CD4-positive, alpha-beta T cell treated with Interleukin-10 for 1 hour (primary cell): ENCODE measurements at regions not wholly inside any gene's neighbourhood (a gene's known extent, or its start where the extent isn't known, plus 50 kb on each side); places are given as distances from the start of the nearest gene placed in this dataset.

ENCODE experiments used
- DNase-seq: peaks from one replicate; pipeline ENCODE4 v3.0.0-alpha.2; 2020

DNA sequence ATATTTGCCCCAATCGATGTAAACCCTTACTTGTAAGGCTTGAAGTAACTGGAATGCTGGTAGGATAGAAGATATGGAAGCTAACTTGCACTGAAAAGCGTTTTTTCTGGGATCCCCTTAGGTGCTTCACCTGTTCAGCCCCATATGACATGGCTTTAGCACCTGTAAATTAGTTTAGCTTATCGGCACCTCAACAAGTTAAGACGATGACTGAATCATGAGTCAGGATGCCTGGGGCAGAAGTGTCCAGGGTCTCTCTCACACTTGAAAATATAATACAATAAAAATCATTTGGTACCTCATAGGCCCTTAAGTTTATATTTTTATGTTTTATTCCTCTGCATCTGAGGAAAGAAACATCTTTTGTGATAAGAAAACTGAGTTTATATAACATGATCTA is 409.2 kb upstream of the LRRC4C start:
- no peak for DNase-seq

- DNase-seq, result no peak
Observed at GRCh38 chr11:41872426-41872825, 413.0 kb upstream of the LRRC4C start.

DNA sequence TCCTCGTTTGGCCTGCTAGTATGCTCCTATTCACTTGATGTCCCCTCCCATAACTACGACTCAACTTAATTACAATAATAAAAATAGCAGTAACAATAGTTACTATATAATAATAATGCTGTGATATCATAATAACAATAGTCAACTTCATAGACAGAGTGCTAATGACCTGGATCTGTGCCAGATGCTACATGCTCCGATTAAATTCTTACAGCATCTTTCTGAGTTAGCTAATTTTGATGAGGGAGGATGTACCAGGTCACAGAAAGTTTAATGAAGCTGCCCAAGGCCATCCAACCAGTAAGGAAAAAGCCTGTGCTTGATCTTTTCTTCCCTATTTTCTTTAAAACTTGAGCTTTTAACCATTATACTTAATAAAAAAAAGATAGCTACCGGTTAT is 413.4 kb upstream of the LRRC4C start:
- DNase-seq, result no peak

- DNase-seq, result no peak
Observed at GRCh38 chr11:41878095-41878494, 418.6 kb upstream of the LRRC4C start.

- no peak for DNase-seq
Observed at GRCh38 chr11:41879214-41879613, 419.8 kb upstream of the LRRC4C start.

DNA sequence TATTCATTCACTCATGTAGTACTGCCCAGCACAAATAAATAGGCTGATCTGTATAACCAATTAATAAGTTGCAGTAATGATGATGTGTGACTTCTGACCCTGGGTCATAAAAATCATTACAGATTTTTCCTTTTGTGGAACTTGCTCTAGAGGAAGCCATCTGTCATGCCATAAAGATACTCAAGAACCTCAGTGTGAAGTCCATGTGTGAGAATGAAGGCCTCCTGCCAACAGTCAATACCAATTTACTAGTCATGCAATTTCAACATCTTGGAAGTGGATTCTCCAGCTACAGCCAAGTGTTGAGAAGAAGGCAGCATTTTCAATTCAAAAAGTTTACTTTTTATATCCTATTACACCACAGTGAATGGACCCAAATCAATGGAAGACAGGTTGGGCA is 435.6 kb upstream of the LRRC4C start:
- DNase-seq, result no peak

GRCh38 chr11:41897991-41898390 is 438.5 kb upstream of the LRRC4C start:
- DNase-seq, result no peak

DNA sequence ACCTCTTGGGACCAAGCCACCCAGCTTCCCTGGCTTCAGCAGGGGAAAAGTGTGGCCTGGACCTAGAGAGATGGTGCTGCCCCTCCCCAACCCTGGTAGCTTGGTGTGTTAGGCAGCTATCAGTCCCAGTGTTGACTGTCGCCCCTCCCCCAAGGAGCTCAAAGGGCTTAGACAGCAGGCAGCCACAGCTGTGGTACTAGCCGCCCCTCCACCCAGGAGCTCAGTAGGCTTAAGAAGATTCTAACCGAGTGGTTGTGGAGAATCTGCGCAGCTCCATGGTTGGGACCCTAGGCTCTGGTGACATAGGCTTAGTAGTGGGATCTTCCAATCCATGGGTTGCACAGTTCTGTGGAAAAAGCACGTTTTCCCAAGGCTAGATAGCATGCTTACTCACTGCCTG is 458.4 kb upstream of the LRRC4C start:
- DNase-seq, result no peak

DNA sequence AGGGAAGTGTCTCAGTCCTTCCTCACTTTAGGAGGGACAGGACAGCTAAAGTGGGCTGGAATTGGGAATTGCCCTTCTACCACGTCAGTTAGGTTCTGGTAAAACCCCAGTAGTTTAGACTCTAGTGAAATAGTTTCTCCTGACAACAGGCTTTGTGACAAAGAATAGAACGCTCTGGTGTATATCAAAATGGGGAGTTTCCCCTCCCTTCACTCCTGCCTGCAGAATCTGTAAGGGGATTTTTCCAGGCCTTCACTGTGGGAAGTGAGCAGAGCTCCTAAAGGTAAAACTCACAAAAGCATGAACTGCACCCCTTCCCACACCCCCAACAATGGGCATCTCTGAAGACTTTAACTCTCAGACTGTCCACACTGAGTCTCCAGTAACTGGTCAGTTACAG is 460.9 kb upstream of the LRRC4C start:
- no peak for DNase-seq

DNA sequence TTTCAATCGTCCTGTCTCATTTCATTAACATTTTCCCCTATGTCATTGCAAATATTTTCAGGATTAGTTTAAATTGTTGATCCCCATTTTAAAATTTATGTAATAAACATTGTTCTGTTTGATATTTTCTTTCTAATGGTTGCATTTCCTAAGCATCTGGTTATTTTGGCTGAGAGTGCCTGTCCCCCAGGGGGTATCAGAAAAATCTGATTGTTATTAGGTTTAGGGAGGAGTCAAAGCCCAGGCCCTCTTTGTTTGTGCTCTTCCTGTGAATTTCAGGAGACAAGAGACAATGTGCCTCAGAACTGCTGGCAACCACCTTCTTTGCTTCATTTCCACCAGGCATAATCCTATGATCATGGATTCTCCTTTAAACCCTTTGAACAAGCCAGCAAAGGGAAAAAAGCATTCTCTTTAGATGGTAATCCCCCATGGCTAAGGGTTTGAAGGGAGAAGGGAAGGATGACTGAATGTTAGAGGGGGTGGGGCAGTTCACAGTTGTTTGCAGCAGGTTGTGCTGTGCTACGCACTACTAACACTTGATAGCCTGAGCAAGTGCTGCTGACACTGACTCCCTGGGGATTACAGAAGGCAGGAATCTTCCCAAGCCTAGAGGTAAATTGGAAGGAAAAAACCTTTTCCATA is 462.4 kb upstream of the LRRC4C start:
- DNase-seq, result no peak

DNA sequence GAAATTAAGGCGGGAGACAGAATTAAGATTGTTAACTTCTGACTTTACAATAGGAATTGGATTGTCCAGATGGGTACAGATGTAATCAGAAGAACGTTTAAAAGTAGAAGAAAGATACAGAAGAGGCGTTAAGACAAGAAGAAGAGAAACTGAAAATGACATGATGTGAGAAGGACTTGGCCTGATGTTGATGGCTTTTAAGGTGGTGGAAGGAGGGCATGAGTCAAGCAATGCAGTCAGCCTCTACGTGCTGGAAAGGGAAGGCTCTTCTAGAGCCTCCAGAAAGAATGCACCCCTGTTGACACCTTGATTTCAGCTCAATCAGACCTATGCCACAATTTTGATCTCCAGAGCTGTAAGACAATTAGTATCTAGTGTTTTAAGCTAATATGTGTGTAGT is 466.9 kb upstream of the LRRC4C start:
- no peak for DNase-seq

DNA sequence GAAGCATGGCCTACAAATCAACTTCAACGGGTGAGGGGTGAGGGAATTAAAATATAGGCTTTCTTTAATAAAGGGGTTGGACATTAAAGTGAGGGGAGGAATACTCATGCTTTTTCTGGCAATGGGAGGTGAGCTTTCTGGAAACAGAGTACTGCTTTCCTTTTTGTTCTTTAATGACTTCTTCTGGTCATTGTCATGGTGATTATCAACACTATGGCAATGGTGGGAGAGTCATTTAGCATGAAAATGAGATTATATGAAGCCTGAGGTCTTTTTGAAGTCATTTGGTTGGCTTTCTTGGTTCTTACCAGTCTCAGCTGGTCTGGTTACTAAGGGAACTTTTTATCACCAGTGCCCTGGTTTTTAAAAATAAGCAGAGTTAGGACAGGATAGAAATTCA is 475.8 kb upstream of the LRRC4C start:
- DNase-seq, result no peak

GRCh38 chr11:41935795-41936194 is 476.3 kb upstream of the LRRC4C start:
- no peak for DNase-seq

DNA sequence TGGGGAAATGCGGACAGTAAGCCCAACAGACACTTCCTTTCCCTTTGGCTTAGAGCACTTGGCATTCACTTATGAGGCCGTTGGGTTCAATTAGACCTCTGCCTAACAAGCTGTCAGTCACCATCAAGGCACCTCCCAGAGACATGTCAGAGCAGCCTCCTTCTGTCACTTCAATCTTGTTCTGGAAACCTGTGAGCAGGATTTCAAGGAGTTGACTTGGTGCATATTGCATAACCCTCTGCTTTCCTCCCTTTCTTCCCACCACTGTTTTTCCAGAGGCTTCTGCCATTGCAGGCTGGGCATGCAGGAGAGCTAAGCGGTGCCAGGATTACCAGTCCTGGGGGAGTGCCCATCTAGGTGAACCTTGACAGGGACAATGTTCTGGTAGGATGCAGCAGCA is 484.2 kb upstream of the LRRC4C start:
- no peak for DNase-seq

DNA sequence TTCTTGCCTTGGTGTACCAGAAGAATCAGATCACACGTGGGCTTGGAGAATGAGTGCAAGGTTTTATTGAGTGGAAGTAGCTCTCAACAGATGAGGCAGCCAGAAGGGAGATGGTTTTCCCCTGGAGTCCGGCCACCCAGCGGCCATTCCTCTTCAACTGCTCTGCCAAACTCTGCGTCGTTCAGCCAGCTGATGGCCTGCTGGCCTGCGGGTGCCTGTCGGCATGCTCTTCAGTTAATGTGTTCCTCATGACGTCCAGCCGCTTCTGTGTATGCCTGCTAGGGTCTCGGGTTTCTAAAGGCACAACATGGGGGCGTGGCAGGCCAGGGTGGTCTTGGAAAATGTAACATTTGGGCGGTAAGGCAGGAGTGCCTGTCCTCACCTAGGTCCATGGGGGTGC is 487.9 kb upstream of the LRRC4C start:
- no peak for DNase-seq

DNA sequence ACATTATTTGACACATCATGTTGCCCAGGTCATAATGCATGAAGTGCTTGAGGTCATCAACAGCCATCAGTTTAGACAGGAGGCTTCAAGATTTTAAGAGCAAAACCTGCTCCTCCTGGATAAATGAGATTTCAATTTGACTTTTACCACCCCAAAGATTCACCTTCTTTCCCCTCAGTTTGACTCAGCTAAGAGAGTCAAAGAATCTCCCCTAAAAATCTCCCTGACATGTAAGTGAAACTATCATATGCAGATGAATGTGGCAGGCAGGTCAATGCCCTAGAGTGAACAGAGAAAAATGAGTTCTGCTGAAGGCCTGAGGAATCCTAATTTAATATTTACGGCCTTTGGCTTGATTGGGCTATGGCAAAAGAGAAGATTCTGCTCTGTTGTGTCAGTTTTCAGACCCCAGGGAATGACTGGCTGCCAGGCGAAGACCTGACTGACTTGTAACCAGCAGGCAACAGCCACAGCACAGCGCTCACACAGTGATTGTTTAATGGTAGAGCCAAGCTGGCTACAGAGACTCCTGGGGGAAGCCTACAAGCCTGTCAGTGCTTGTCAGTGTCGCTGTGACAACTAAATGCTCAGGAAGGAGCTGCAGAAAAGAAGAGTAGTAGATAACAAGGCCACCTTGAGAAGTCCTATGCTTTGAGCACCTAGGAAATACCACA is 491.2 kb upstream of the LRRC4C start:
- DNase-seq, result no peak

- DNase-seq, result no peak
Observed at GRCh38 chr11:41954034-41954433, 494.6 kb upstream of the LRRC4C start.

DNA sequence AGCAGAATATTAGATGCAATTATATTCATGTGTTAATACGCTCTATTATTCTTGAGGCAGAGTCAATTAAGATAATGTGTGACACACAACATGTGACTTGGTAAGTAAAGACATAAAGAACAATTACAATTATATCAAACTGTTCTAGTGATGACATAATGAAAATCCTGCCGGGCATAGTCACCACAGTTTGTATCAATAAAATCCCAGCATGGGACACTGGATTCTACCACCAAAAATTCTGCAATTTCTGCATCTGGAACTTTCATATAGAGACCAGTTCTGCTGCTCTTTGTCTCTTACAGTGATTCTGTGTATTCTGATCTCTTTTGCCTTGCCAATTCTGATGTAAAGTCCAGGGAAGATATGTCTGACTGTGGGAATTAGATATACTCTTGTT is 495.6 kb upstream of the LRRC4C start:
- no peak for DNase-seq

GRCh38 chr11:41955635-41956400 is 496.4 kb upstream of the LRRC4C start:
- no peak for DNase-seq

DNA sequence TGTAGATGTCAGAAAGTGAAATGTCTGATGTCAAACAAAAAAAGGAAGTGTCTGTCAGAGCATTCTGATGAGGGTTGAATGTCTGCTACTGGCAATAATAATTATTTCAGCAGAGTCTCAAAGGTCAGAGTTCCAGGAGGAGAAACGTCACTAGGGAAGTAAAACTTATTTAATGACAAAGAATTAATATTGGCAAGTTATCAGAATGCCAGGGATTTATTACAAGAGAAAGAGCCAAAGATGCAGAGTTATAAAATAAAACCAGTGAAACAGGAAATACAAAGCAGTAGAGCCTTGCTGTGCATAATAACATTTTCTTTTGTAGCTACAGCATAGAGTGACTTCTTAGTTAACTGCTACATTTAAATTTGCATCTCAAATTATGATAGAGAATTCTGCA is 504.0 kb upstream of the LRRC4C start:
- DNase-seq, result no peak

DNA sequence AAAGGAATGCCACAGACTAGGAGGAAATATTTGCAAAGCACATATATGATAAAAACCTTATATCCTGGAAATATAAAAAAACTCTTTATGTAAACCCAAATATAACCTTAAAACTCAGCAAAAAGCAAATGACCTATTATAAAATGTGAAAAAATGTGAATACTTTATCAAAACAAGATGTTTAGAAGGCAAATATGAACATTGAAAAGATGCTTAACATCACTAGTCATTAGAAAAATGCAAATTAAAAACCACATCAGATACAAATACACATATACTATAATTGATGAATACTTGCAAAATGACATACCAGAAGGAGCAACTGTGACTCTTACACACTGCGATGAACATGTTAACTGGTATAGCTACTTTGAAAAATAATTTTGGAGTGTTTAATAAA is 511.2 kb upstream of the LRRC4C start:
- DNase-seq, result no peak

DNA sequence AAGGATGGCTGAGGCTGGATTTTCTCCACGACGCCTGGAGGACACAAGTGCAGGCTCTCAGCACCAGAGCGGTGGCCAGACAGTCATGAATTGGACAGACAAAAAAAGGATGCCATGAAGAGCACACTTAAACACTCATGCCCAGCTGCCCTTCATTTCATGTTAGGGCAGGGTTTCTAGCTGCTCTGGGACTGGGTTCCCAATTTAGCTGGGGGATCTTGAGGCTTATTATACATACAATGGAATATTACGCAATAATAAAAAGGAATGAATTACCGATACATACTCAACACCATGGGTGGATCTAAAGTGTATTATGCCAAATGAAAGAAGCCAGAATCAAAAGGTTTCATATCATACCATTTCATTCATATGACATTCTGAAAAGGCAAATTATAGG is 512.1 kb upstream of the LRRC4C start:
- DNase-seq, result no peak

GRCh38 chr11:41978945-41979344 is 519.5 kb upstream of the LRRC4C start:
- DNase-seq, result no peak

DNA sequence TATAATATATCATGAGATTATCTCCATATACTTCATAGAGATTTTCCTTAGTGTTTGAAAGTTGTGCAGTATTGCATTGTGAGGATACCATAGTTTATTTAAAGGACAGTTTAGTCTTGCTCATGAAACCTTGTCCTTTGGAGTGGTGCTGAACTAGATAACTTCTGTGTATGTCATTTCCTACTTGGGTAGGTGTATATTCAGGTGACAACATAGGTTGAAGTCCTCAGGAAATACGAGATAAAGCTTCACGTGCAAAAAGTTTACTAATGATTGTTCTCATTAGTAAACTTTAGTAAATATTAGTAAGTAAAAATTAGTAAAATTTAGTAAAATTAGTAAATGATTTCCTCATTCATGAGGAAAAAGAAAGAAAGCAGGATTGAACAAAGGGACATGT is 521.3 kb upstream of the LRRC4C start:
- DNase-seq, result no peak
